GM19328 (cell line): ENCODE measurements at regions not wholly inside any gene's neighbourhood (a gene's known extent, or its start where the extent isn't known, plus 50 kb on each side); places are given as distances from the start of the nearest gene placed in this dataset.
"Not testable (repeated sequence)": the region's sequence is repeated elsewhere in the genome, so short reads cannot be mapped to it uniquely, and the experiment has no call there.

Experiments used
- ATAC-seq: cut with Tn5 transposase; IDR thresholded peaks from one replicate; pipeline ENCODE4 v1.9.1; 2021; ENCODE audit warnings: mild to moderate bottlenecking, moderate library complexity; ENCODE audit not compliant: unreplicated experiment

DNA sequence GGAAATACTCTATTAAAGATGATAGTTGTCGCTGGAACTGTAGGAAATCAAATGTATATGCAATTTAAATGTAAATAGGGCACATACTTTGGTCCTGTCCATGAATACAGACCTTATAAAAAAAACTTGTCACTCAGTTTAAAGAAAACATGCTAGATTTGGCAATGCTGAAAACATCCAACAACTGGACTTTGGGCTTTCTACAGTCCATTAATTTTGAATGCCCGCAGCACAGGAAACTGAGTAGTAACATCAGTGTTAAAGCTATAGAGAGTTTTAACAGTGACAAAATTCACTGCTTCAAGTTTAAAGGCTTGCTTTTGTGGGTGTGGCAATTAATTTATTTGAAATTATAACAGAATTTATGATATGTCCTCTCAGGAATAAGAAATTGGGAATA lies 578.4 kb downstream of the TRIML1 start:
- ATAC-seq = no peak

- no peak for ATAC-seq
Measured at GRCh38 chr4:188719794-188720193, 580.6 kb downstream of the TRIML1 start.

GRCh38 chr4:188722911-188723310 lies 583.7 kb downstream of the TRIML1 start:
- no peak for ATAC-seq

GRCh38 chr4:188727746-188728145 lies 588.5 kb downstream of the TRIML1 start:
- ATAC-seq = no peak

DNA sequence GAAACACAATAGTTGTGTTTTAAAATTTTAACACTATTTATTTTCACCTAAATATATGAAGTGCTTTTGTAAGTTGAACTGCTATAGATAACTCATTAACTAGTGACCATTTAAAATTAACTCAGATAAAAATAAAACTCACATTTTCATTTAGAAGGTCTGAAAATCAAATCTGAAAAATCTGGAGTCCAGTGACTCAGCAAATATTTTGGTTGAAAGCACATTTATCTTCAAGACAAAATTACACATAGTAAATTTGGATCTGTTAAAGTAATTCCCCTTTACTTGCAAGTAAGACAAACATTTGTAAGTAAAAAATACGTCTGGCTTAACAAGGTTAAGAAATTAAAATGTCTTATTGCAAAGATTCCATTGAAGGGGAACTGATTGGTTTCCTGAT lies 589.1 kb downstream of the TRIML1 start:
- no peak for ATAC-seq

- no peak for ATAC-seq
Measured at GRCh38 chr4:188732131-188732530, 592.9 kb downstream of the TRIML1 start.

DNA sequence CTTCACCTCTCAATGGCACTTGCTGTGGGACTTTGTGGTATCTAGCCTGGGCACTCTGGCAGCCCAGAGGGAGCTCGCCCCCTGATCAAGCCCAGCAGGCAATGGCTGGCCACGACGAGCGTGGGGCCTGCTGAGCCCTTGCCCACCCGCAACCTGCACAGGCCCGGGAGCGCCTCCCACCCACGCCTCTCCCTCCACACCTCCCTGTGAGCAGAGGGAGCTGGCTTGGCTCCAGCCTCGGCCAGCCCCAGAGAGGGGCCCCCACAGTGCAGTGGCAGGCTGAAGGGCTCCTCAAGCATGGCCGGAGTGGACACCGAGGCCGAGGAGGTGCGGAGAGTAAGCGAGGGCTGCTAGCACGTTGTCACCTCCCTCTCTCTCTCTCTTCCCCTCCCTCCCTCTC lies 595.8 kb downstream of the TRIML1 start:
- ATAC-seq = no peak

DNA sequence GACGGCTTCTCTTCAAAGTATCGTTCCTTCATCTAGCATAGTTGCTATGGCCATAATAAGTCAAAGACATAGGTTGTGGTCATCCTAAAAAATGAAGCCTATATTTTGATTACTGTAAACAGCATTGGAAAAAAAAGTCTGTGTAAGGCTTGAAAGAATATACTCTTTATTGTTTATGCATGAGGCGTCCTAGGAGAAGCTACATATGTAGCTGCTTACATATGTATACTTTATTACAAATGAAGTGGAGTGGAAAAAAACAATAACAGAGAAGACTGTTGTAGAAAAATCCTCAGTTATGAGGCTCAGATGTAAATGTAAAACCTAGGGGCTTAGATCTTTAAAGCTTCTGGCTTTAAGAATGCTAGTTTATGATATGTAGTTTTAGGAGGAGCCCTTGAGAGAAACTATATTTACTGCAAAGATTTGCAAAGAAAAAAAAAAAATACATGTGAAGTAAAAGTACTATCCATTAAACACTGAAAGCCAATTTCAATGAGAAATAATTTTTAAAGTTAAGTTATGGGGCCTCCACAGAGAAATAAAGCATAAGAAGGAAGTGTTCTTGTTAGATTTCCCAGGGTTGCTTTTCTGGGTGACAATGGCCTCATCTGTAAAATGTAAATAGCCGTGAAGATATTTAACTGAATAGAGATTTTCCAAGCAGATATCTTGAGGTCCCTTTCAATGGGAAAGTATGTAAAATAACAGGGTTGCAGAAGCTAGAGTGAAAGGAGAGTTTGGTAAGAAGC lies 598.2 kb downstream of the TRIML1 start:
- no peak for ATAC-seq

GRCh38 chr4:188738290-188738689 lies 599.0 kb downstream of the TRIML1 start:
- ATAC-seq = not testable (repeated sequence)

- not testable (repeated sequence) for ATAC-seq
Measured at GRCh38 chr4:188740172-188740571, 600.9 kb downstream of the TRIML1 start.

DNA sequence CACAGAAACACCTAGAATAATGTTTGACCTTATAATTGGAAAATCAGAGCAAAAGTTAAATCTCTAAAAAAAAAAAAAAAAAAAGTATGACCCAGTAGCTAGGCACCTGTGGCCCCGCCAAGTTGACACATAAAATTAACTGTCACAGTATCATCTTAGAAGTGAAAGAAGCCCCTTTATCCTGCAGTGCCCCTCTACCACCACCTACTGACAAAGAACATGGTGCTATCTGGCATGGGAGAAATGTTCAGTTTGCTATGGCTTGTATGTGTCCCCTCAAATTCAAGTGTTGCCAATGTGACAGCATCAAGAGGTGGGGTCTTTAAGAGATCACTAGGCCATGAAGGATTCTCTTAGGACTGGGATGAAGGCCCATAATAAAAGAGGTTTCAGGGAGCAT lies 601.5 kb downstream of the TRIML1 start:
- ATAC-seq = not testable (repeated sequence)

DNA sequence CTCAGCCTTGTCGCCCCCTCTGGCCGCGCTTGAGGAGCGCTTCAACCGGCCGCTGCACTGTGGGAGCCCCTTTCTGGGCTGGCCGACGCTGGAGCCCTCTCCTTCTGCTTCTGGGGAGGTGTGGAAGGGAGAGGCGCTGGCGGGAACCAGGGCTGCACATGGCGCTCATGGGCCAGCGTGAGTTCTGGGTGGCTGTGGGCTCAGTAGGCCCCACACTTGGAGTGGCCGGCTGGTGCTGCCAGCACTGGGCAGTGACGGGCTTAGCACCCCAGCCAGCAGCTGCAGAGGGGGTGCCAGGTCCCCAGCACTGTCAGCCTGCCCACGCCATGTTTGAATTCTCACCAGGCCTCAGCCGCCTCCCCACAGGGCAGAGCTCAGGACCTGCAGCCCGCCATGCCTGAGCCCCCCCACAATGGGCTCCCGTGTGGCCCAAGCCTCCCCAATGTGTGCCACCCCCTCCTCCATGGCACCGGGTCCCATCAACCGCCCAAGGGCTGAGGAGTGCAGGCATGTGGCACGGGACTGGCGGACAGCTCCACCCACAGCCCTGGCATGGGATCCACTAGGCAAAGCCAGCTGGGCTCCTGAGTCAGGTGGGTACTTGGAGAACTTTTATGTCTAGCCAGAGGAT lies 615.2 kb downstream of the TRIML1 start:
- ATAC-seq = no peak

DNA sequence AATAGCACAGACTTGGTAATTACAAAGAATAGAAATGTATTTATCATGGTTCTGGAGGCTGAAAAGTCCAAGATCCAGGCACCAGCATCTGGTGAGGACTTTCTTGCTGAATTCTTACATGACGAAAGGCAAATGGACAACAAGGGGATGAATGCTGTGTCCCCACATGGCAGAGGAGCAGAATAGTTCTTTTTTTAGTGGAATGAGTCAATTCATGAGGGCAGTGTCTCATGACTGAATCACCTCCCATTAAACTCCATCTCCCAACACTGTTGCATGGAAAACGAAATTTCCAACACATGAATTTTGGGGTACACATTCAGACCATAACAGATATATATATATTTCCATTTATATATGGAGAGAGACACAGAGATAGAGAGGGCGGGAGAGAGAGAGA lies 628.3 kb downstream of the TRIML1 start:
- no peak for ATAC-seq

GRCh38 chr4:188778905-188779304 lies 639.7 kb downstream of the TRIML1 start:
- ATAC-seq = no peak

GRCh38 chr4:188779581-188779980 lies 640.3 kb downstream of the TRIML1 start:
- ATAC-seq = no peak

DNA sequence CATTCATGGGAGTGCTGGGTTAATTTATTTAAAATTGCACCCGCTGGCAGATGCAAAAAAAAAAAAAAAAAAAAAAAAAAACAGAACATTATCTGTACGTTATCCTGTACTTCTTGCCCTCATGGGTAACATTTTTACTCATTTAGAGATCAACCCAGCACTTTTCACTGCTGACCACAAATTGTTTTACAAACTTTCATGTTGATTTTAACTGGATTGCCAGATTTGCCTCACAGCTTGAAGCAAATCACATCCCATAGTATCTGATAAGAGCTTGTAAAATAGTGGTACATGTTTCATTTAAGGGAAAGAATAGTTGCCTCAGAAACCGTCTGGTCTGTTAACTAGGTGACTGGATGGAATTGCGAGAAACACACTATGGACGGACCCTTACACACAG lies 640.8 kb downstream of the TRIML1 start:
- no peak for ATAC-seq

GRCh38 chr4:188780686-188781085 lies 641.4 kb downstream of the TRIML1 start:
- ATAC-seq = no peak

- ATAC-seq = no peak
Measured at GRCh38 chr4:188781655-188782054, 642.4 kb downstream of the TRIML1 start.

DNA sequence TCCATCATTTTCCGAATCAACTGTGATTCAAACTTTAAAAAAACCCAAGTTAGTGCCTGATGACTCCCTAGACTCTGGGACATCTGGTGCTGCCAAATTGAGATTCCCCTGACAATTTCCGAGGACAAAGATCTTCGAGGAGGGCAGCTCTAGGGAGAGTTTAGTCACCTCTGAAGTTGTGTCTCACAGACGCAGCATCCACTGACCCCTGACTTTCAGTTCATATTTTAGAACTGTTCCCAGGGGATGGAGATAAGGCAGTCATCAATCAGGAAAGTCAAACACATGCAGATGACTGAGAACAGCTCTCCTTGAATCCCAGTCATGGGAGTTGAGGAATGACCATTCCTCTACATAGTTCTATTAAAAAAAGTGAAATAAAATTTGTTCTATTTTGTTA lies 643.9 kb downstream of the TRIML1 start:
- no peak for ATAC-seq

DNA sequence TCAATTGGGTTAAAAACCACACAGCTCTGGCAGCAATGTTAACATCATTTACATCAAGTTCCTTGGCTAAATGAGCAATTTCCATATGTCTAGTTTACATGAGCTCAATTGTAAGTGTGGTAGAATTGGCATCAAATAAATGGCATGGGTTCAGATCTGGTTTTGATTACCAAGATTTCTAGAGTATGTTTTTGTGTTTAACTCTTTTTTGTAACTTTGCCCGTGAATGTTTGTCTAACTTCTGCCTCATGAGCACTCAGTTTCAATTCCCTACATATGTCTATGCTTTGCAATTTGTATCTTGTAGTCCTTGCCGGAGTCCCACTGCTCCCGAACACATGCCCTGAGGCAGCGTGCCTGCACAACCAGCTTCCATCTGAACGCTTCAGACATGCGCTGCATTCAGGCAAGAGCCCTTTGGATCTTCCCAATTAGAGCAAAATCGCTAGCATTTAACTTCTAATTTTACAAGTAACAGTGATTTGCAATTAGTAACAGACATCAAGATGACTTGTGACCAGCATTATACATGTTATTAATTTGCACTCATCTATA lies 644.4 kb downstream of the TRIML1 start:
- ATAC-seq = no peak

DNA sequence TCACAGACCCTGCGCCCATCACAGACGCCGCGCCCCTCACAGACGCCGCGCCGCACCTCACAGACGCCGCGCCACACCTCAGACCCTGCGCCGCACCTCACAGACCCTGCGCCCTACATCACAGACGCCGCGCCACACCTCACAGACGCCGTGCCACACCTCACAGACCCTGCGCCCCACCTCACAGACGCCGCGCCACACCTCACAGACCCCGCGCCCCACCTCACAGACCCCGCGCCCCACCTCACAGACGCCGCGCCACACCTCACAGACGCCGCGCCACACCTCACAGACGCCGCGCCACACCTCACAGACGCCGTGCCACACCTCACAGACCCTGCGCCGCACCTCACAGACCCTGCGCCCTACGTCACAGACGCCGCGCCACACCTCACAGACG lies 657.4 kb downstream of the TRIML1 start:
- ATAC-seq = not testable (repeated sequence)

GRCh38 chr4:188797011-188797410 lies 657.8 kb downstream of the TRIML1 start:
- ATAC-seq = not testable (repeated sequence)
